ENCODE measurements at regions not wholly inside any gene's neighbourhood (a gene's known extent, or its start where the extent isn't known, plus 50 kb on each side); places are given as distances from the start of the nearest gene placed in this dataset.

GRCh38 chr17:65407017-65407416 lies 154.4 kb downstream of the AXIN2 start:
- peaks cover 1% of the 10 kb centered on the region for H3K9me3 Mint-ChIP-seq
- no peaks in the 10 kb centered on the region for H3K4me1 Mint-ChIP-seq
- POLR2A ChIA-PET: no interaction called here

DNA sequence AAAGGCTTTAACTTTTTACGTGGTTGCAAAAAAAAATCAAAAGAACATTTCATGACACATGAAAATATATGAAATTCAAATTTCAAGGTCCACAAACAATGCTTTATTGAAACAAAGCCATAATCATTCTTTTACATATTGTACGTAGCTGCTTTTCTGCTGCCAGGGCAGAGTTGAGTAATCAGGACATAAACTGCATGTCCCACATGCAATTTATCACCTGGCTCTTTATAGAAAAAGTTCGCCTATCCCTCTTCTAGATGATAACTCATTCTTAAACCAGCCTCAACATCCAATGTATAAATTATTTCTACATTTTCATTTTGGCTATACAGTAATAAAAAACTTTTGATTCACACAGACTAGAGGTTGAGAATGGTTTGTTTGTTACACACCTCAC lies 154.9 kb downstream of the AXIN2 start:
- no peaks in the 10 kb centered on the region for H3K4me1 Mint-ChIP-seq
- no peaks in the 10 kb centered on the region for H3K36me3 Mint-ChIP-seq
- no peak for DNase-seq
- no peak overlapping the region for H3K27ac Mint-ChIP-seq
- POLR2A ChIA-PET: no interaction called here
- ATAC-seq (ENCODE audit: low read depth): no peak
- peaks cover 1% of the 10 kb centered on the region for H3K9me3 Mint-ChIP-seq
- H3K4me3 Mint-ChIP-seq: no peak overlapping the region
- H3K27me3 Mint-ChIP-seq: no peaks in the 10 kb centered on the region

More at GRCh38 chr17:65407017-65407416, 154.4 kb downstream of the AXIN2 start:
- Mint-ChIP-seq H3K36me3 (no peaks in the 10 kb centered on the region), H3K27ac (no peak overlapping the region), H3K27me3 (no peaks in the 10 kb centered on the region), H3K4me3 (no peak overlapping the region)
- DNase-seq (no peak), ATAC-seq (ENCODE audit: low read depth) (no peak)

GRCh38 chr17:65405563-65405962 lies 155.9 kb downstream of the AXIN2 start:
- Mint-ChIP-seq H3K4me1 (no peaks in the 10 kb centered on the region), H3K27ac (no peak overlapping the region), H3K36me3 (no peaks in the 10 kb centered on the region), H3K27me3 (peaks cover 2% of the 10 kb centered on the region), H3K4me3 (no peak overlapping the region), H3K9me3 (no peaks in the 10 kb centered on the region)
- DNase-seq (no peak), ATAC-seq (ENCODE audit: low read depth) (no peak)
- POLR2A ChIA-PET: no interaction called here

DNA sequence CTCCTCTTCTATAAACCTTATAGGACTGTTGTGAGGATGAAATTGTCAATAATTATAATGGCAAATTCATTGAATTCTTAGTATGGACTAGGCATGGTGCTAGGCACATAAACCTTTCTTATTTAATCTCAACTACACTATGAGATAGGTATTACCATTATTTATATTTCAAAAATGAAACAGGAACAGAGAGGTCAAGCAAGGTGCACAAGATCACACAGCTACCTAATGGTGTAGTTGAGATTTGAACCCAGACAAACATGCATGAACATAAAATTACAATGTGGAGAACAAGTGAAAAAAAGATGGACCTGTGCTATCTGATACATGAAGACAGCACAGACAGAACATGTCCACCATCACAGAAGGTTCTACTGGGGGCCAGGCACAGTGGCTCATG lies 156.7 kb downstream of the AXIN2 start:
- no peaks in the 10 kb centered on the region for H3K4me1 Mint-ChIP-seq
- no peak for DNase-seq
- POLR2A ChIA-PET: no interaction called here
- H3K27ac Mint-ChIP-seq: no peak overlapping the region
- H3K9me3 Mint-ChIP-seq: no peaks in the 10 kb centered on the region
- no peaks in the 10 kb centered on the region for H3K36me3 Mint-ChIP-seq
- no peak for ATAC-seq (ENCODE audit: low read depth)
- peaks cover 2% of the 10 kb centered on the region for H3K27me3 Mint-ChIP-seq
- H3K4me3 Mint-ChIP-seq: no peak overlapping the region

DNA sequence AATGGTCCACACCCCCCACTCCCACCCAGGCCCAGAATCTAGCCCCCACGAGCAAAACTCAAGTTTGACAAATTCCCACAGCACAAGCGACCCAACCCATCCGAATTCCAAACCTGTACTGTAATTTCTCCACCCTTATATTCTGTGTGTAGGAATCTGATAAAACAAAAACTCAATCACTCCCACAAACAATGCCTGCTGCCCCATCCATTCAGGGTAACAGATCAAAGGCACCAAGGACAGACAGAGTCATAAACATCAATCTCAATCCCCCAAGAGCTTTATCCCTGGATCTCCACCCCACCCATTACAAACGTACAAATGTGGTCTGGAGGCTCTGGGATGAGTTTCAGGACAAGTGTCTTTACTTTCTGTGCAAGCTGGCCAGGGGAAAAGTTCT lies 157.8 kb downstream of the AXIN2 start:
- no peaks in the 10 kb centered on the region for H3K4me1 Mint-ChIP-seq
- H3K27me3 Mint-ChIP-seq: peaks cover 2% of the 10 kb centered on the region
- POLR2A ChIA-PET: no interaction called here
- no peak overlapping the region for H3K27ac Mint-ChIP-seq
- no peak for DNase-seq
- no peak overlapping the region for H3K4me3 Mint-ChIP-seq
- ATAC-seq (ENCODE audit: low read depth): no peak
- H3K36me3 Mint-ChIP-seq: no peaks in the 10 kb centered on the region
- H3K9me3 Mint-ChIP-seq: no peaks in the 10 kb centered on the region

DNA sequence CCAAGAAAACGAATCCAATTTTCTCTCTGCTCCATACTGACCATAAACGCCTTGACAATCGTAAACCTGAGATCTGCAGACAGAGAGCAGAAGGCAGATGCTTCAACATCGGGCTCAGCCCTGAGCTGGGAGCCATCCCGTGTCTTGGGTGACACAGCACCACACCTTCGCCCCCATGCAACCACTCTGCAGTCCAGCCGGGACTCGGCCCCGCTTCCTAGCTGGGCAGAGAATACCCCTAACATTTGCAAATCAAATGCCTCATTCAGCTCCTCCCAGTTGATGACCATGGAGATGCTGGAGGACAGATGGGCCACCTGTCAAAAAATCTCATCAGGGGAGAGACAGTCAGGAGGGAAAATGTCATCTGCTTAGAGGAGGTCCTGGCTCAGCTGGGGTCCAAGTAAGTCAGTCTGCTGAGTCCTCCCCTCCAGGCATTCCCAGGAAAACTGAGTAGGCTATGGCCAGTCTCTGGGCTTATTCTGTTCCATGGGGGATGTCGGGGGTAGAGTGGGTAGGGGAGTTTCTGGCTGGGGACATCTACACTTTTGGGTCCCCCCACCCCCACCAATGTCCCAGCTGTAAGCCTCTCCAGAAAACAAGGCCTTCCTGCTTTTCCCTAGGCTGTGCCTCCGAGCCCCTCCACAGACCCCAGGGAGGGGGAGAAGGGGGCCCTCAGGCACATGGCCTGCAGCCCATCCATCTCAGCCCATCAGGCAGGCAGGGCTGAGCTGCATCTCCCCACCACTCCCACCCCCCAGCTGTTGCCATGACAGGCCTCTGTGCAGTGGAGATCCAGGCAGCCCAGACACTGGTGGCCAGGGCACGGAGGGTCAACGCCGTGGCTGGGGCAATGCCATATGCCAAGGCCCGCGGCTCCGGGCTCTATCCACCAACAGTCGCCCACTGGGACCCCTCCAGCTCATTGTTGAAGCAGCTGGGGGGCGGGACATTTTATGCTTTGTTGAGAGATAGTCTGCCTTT lies 158.6 kb downstream of the AXIN2 start:
- Mint-ChIP-seq H3K9me3 (no peaks in the 10 kb centered on the region), H3K4me1 (no peaks in the 10 kb centered on the region), H3K36me3 (no peaks in the 10 kb centered on the region), H3K4me3 (no peak overlapping the region), H3K27me3 (peaks cover 2% of the 10 kb centered on the region), H3K27ac (no peak overlapping the region)
- ATAC-seq (ENCODE audit: low read depth) (no peak), DNase-seq (no peak)
- POLR2A ChIA-PET: no interaction called here

DNA sequence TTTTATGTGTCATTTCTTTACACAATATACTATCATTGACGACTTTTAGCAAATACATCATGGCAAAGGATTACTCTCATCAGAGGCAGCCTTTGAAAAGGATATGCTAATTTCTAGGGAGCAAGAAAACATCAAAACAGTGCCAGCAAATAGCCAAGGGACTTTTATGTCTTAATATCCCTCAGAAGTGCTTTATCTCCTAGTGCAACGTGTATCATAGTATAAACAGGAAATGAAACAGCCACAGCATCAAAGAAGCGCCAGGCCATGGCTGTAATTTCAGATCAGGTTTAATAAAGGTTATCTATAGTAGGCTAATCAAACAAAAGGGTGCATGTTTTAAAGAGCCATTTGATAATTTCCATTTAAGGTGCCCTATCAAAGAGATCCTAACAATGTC lies 159.9 kb downstream of the AXIN2 start:
- POLR2A ChIA-PET: no interaction called here
- no peaks in the 10 kb centered on the region for H3K9me3 Mint-ChIP-seq
- no peak for DNase-seq
- no peak for ATAC-seq (ENCODE audit: low read depth)
- peaks cover 2% of the 10 kb centered on the region for H3K27me3 Mint-ChIP-seq
- H3K4me1 Mint-ChIP-seq: no peaks in the 10 kb centered on the region
- no peaks in the 10 kb centered on the region for H3K36me3 Mint-ChIP-seq
- H3K4me3 Mint-ChIP-seq: no peak overlapping the region
- no peak overlapping the region for H3K27ac Mint-ChIP-seq

- Mint-ChIP-seq H3K4me1 (no peaks in the 10 kb centered on the region), H3K9me3 (no peaks in the 10 kb centered on the region), H3K36me3 (no peaks in the 10 kb centered on the region), H3K27me3 (peaks cover 2% of the 10 kb centered on the region), H3K27ac (no peak overlapping the region), H3K4me3 (no peak overlapping the region)
- DNase-seq: no peak
- POLR2A ChIA-PET: no interaction called here
- no peak for ATAC-seq (ENCODE audit: low read depth)
Observed at GRCh38 chr17:65400701-65401100, 160.7 kb downstream of the AXIN2 start.

GRCh38 chr17:65398040-65398787 lies 163.2 kb downstream of the AXIN2 start:
- DNase-seq (no peak), ATAC-seq (ENCODE audit: low read depth) (no peak)
- Mint-ChIP-seq H3K9me3 (no peaks in the 10 kb centered on the region), H3K36me3 (no peaks in the 10 kb centered on the region), H3K4me1 (peaks cover 5% of the 10 kb centered on the region), H3K27me3 (peaks cover 4% of the 10 kb centered on the region), H3K4me3 (no peak overlapping the region), H3K27ac (no peak overlapping the region)
- POLR2A ChIA-PET: no interaction called here

- DNase-seq: no peak
- Mint-ChIP-seq H3K9me3 (peaks cover 1% of the 10 kb centered on the region), H3K27me3 (peaks cover 4% of the 10 kb centered on the region), H3K27ac (no peak overlapping the region), H3K4me3 (no peak overlapping the region), H3K36me3 (no peaks in the 10 kb centered on the region), H3K4me1 (peaks cover 6% of the 10 kb centered on the region)
- no peak for ATAC-seq (ENCODE audit: low read depth)
- POLR2A ChIA-PET: interaction anchor here (0.6 kb wide), 1 partner anchor 99 kb away, joined by 4 read pairs; no protein-coding TSS in a partner anchor
Observed at GRCh38 chr17:65395924-65396323, 165.5 kb downstream of the AXIN2 start.

DNA sequence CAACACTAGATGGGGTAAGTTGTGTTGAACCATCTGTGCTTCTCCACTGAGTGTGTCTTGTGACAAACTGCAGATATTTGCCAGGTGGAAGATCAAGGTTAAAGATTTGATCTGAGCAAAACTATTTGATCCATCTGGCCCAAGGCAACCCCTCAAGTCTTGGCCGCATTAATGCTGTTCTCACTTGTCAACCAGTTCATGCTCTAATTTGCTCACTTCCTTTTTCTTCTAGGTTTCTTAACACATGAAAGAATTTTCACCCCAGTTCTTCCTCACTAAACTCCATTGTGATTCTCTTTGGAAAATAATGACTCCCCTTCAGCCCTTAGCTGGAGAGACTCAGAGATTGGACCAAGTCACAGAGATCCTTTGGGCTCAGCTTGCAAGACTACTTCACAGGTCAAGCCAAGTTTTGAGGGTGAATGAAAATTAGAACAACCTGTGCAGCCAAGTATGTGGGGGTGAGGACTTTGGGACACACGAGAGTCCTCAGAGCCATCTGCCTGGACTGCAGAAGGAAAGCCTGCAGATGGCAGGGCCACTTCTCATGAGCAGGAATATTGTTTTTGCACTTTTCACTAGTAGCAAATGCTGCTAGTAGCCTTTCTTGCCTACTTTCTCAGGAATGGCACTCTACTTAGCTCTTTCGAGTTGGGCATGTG lies 166.5 kb downstream of the AXIN2 start:
- no peak overlapping the region for H3K27ac Mint-ChIP-seq
- POLR2A ChIA-PET: no interaction called here
- H3K4me1 Mint-ChIP-seq: peaks cover 6% of the 10 kb centered on the region
- no peak for DNase-seq
- no peak for ATAC-seq (ENCODE audit: low read depth)
- no peaks in the 10 kb centered on the region for H3K36me3 Mint-ChIP-seq
- peaks cover 1% of the 10 kb centered on the region for H3K9me3 Mint-ChIP-seq
- H3K27me3 Mint-ChIP-seq: peaks cover 2% of the 10 kb centered on the region
- no peak overlapping the region for H3K4me3 Mint-ChIP-seq

GRCh38 chr17:65393514-65393913 lies 167.9 kb downstream of the AXIN2 start:
- ATAC-seq (ENCODE audit: low read depth) (no peak), DNase-seq (no peak)
- Mint-ChIP-seq H3K27ac (no peak overlapping the region), H3K4me3 (no peak overlapping the region), H3K27me3 (peaks cover 2% of the 10 kb centered on the region), H3K4me1 (peaks cover 6% of the 10 kb centered on the region), H3K9me3 (peaks cover 1% of the 10 kb centered on the region), H3K36me3 (no peaks in the 10 kb centered on the region)
- POLR2A ChIA-PET: no interaction called here

DNA sequence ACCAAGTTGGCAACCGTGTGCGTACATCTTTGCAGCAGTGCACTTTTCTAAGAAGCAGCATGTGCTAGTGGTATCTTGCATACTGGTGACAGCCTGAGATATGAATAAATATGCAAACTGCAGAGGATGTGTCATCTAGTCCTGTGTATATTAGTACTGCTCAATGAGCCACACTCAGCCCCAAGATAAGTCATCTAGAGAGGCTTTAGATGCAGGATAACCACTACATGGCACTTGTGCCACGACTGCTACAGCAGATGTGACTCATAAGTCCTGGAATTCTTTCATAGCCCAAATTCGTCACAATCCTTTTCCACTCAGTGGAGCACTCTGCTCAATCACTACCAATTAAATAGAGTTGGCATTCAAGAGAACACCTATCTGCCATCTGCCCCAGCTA lies 171.5 kb downstream of the AXIN2 start:
- Mint-ChIP-seq H3K27ac (no peak overlapping the region), H3K36me3 (no peaks in the 10 kb centered on the region), H3K4me3 (no peak overlapping the region), H3K27me3 (no peaks in the 10 kb centered on the region), H3K9me3 (peaks cover 3% of the 10 kb centered on the region), H3K4me1 (peaks cover 6% of the 10 kb centered on the region)
- POLR2A ChIA-PET: no interaction called here
- ATAC-seq (ENCODE audit: low read depth) (no peak), DNase-seq (no peak)
